NCI-H524 (cell line): ENCODE measurements at regions not wholly inside any gene's neighbourhood (a gene's known extent, or its start where the extent isn't known, plus 50 kb on each side); places are given as distances from the start of the nearest gene placed in this dataset.
"Not testable (repeated sequence)": the region's sequence is repeated elsewhere in the genome, so short reads cannot be mapped to it uniquely, and the experiment has no call there.

Source experiments
- DNase-seq, 2 experiments: peaks; one replicate each; lab custom pipeline; 2025; lab: John Stamatoyannopoulos, UW

DNA sequence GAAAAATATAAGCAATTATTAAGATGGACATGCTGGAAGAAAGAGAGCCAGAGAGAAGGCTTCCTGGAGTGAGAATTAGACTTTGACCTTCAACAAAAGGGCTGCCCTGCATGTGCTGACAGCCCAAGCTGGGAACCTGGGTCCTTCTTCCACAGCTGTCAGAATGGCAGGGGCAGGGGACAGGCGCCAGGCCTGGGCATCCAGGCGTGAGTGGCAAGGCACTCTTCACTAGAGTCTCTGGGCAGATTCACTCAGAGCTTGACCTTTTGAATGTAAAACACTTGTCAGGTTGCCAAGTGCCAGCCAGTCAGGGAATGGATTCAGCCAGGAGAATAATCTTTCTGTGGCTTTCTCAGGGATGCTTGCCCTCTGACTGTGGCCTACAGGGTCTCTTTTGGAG, 119.1 kb upstream of the CLINT1 start:
- DNase-seq = no peak

DNA sequence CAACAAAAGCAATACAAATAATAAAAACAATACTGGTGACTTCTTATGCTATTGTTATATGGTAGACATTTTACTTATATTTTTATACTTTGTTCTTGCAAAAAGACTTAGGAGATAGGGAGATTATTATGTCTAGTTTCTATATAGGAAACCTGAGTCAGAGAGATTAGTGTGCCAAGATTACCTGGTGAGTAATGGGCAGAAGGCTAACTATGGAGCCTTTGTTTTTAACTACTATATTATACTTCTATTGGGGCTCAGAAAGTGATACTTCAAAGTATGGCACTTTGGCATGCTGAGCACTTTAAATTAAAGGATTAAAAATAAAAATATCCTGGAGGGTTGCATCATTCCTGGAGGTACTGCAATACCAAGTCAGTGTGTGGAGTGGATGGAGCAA, 117.5 kb upstream of the CLINT1 start:
- DNase-seq = no peak

DNA sequence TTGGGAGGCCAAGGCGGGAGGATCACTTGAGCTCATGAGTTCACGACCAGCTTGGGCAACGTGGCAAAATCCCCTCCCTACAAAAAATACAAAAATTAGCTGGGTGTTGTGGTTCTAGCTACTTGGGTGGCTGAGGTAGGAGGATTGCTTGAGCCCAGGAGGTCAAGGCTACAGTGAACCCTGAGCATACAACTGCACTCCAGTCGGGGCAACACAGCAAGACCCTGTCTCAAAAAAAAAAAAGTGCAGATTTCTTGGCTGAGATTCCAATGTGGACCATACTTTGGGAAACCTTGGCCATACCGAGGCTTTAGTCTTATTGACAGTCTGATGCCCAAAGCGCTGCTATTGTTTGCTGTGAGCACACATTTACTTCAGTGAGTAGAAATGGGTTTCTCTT, 113.6 kb upstream of the CLINT1 start:
- DNase-seq = no peak

DNA sequence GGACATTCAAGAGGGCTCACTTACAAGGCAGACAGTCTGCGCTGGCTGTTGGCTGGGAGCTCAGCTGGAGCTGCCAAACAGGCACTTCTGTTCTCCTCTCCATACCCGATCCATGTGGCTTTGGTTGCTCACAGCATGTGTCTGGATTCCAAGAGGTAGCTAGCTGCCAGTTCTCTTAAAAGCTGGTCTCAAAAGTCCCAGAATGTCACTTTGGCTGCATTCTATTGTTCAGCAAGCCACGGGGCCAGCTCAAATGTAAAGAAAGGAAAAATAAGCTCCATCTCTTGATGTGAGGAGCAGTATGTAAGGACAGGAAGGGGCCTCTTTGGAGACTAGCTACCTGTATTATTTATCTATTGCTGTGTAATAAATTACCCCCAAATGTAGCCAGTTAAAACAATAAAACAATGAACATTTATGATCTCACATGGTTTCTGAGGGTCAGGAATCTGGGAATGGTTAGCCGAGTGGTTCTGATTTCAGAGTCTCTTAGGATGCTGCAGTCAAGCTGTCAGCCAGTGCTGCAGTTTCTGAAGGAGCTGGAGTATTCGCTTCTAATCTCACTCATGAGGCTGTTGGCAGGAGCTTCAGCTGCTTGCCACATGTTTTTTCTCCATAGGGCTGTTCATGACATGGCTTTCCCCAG, 112.7 kb upstream of the CLINT1 start:
- peak; percentile 46 to 82 for DNase-seq

DNA sequence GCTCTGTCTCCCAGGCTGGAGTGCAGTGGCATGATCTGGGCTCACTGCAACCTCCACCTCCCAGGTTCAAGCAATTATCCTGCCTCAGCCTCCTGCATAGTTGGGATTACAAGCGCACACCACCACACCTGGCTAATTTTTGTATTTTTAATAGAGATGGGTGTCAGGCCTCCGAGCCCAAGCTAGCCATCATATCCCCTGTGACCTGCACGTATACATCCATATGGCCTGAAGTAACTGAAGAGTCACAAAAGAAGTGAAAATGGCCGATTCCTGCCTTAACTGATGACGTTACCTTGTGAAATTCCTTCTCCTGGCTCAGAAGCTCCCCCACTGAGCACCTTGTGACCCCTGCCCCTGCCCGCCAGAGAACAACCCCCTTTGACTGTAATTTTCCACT, 109.6 kb upstream of the CLINT1 start:
- not testable (repeated sequence) for DNase-seq

DNA sequence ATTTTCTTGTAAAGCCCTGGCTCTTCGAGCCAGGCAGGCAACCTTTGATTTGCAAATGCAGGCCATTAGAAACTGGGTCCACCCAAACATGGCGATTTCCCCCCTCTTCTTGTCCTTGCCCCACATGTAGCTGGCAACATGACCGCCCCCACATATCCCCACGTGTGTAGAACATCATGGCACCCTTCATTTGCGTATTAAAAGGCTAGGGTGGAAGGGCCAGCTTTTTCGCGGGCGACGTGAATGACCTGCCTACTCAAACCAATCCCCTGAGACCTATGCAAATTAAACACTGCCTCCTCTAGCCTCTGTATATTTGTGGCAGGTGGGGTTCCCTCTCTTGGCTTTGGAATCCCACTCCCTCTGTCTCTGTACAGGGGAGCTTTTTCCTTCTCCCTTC, 107.0 kb upstream of the CLINT1 start:
- no peak for DNase-seq

DNA sequence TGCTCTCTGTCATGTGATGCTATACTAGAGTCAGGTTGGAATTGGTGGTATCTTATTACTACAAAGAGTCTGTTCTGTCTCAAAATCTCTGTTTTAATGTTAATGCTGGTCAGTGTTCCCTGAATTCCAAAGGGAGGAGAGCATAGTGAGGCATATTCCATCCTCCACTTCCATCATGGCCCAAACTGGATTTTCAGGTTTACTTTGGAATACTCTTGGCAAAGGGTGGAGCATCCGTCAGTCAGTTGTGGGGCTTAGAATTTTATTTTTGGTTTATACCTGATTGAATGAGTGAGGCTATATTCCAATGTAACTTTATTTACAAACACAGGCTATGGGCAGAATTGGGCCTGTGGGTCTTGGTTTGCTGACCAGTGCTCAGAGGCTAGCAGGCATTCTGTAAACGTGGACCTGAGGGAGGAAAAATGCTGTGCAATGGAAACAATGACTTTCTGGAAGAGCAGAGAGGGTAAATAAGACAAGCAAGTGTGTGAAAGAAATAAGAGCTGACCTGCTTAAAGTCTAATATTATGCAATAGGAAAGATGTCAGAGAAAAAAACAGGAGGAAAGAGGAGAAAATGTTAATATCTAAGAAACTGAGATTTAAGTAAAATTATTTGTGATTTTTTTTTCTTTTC, 106.2 kb upstream of the CLINT1 start:
- DNase-seq = no peak

DNA sequence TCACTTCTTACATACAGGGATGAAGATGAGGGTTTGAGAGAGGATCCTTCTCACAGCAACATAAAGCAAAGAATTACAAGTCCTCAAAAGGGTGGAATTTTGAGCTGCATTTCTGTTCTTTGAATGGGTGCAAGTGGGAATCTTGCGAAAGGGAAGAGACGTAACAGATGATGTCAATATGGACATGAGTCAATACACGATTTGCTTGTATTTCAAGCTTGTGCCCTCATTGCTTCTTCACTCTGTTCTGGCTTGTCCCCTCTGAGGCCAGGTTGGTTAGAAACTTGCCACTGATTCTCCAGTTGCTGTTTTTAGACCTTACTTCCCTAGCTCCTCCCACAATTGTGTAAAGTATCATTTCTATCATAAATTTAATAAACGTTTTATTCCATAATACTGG, 104.8 kb upstream of the CLINT1 start:
- no peak for DNase-seq

DNA sequence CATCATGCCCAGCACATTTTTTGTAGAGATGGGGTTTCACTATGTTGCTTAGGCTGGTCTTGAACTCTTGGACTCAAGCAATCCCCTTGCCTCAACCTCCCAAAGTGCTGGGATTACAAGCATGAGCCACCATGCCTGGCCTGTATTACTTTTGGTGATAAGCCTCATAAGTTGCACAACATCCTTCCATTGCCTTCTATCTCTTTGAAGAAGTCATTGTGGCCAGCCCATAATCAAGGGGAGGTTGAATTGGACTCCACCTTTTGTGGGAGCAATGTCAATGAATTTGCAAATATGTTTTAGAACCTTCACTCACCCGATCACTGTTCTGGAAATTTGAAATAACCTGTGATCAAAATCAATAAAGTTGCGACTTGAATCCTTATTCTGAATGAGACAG, 104.3 kb upstream of the CLINT1 start:
- DNase-seq = no peak

DNA sequence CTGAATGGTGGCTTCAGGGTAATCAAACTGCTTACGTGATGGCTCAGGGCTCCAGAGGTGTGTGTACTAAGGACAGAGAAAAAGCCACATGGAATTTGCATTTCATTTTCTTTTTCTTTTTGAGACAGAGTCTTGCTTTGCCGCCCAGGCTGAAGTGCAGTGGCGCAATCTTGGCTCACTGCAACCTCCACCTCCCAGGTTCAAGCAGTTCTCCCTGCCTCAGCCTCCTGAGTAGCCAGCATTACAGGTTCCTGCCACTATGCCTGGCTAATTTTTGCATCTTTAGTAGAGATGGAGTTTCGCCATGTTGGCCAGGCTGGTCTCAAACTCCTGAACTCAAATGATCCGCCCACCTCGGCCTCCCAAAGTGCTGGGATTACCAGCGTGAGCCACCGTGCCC, 103.7 kb upstream of the CLINT1 start:
- not testable (repeated sequence) for DNase-seq

DNA sequence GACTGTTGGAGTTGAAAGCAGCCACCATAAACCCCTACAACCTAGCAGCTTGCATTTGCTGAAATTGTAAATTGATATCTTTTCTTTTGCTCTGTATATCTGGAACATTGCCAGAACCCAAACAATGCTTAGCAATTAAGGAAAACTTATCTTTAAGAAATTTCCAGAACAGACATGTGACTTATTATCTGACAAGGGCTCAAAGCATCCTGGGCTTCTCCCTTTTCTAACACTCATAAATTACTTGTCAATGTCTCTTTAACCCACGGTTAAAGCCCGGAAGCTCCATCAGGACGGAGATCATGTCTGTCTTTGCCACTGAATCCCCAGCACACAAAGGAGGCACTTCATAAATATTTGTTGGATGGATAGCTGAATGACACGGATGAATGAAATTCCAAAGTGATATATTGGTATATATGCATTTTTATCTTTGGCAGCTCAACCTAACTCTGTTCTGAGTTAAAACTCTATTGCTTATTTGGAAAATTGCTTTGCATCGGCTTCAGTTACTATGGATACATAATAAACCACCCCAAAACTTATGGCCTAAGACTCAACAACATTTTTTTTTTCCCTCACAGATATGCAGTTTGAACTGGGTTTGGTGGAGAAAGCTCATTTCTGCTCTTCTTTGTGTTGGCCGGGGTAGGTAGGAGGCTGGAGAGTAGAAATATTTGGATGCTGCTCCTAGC, 103.1 kb upstream of the CLINT1 start:
- DNase-seq = peak in 1 of 2 experiments; percentile 23

DNA sequence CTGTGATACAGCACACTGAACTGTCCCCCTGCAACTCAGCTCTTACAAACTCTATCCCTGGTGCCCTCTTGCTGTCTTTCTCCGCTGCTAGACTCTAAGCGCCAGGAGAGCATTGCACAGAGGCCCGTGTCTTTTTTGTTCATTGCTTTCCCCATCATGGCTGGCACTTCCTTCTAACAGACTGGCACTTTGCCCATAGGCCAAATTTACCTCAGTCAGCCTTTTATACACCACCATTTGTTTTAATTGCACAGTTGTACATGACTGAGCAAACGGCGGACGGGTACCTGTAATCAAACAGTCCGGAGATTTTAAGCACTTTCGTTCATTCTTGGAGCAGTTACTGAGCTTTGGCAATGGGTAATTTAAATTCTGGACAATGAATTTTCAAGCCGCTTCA, 102.2 kb upstream of the CLINT1 start:
- DNase-seq = no peak

DNA sequence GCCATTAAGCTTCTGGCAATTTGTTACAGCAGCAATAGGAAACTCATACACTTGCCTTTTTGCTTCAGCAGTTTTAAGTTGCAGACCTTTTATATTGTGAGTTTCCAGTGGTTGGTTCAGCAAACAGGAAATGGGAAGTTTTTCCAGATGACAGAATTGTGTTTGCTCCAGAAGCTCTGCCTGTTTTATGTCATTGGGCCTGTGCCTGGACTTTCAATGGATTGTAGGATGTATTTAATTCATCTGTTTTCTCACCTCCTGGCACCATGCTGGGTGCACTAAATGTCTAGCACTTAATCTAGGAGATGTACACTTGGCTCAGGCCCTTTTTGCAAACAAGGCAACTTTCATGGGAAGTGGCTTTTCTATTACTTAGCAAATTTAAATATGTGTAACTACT, 100.4 kb upstream of the CLINT1 start:
- DNase-seq = no peak

DNA sequence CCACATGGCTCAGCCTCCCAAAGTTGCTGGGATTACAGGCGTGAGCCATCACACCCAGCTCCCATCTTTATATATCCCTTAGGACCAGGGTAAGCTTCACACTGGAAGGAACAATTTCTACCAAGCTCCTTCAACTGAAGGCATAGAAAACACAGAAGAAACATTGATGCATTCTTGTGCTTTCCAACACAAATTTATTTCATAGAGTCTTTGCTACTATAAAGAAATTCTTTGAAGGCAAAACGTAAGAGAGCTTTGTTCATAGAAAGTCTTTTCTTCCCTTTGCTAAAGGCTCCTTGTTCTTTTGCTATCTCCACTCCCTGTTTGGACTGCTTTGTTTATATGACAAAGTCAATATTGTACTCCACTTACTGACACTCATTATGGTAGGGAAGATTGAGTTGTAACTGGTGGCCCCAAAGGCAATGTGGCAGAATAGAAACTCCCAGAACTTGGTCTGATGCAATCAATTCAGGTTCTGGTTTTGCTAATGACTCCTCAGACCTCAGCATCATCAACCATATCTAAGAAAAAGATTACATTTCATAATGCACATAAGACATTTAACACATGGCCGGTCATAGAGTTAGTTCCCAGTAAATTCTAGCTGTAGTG, 97.4 kb upstream of the CLINT1 start:
- DNase-seq = no peak

DNA sequence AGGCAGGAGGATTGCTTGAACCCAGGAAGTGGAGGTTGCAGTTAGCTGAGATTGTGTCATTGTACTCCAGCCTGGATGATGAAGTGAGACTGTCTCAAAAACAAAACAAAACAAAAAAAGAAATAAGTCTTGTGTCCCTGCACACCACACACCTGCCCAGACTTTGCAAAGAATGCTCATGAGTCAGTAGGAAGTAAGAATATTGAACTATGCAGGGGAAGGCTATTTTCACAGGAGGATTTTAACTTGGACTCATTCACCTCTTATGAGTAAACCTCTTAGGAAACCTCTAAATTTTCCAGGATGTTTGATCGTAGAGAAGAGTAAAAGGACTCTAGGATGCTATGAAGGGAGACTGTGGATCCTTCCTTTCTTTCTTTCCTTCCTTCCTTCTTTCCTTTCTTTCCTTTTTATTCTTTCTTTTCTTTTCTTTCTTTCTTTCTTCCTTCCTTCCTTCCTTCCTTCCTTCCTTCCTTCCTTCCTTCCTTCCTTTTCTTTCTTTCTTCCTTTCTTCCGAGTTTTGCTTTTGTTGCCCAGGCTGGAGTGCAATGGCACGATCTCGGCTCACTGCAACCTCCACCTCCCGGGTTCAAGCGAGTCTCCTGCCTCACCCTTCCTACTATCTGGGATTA, 96.7 kb upstream of the CLINT1 start:
- DNase-seq = no peak

DNA sequence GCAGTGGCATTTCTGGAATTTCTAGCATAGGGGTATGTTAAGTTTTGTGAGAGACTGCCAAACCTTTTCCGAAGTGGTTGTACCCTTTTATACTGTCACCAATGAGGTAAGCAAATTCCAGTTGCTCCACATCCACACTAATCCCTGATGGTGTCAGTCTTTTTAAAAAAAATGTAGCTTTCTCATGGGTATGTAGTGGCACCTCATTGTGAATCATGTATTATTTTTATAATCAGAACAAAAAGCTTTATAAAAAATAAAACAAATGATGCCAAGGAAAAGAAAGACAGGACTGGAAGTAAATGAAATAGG, 93.4 kb upstream of the CLINT1 start:
- DNase-seq = no peak

DNA sequence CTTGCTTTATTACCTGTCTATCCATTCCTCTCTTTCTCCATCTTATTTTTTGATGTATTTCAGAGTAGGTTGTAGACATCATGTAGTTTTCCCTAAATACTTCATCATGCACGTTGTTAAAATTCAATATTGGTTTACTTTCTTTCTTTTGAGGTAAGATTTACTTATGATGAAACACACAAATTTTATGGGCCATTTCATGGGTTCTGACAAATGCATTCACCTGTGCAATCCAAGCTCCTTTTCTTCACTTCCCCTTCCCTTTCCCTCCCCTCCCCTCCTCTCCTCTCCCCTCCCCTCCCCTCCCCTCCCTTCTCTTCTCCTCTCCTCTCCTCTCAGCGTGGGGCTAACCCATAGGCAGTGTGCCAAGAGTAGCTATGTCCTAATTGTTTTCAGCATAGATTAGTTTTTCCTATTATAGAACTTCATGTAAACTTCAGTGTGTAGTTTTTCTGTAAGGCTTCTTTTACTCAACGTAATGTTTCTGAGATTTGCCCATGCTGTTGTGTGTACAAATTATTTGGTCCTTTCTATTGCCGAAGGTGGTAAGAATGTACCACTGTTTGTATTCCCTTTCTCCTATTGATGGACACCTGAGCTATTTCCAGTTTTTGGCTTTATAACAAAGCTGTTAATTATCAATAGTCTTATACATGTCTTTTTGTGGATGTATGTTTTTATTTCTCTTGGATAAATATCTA, 92.9 kb upstream of the CLINT1 start:
- no peak for DNase-seq

DNA sequence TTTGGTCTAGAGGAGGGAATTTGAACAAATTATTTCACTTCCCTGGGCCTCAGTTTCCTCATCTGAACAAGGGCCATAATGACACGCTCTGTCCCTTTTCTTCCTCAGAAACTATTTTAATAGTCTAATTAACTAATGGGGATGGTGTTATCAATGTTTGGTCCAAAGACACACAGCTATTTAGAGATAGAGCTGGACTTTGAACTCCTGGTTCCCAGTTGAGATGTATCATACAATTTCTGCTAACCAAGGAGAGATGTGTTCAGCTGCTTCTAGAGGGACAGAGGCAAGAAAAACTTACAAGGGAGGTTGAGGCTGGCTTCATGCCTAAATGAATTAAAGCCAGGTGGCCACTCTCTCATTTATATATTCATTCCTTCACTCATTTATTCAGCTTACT, 90.6 kb upstream of the CLINT1 start:
- no peak for DNase-seq

DNA sequence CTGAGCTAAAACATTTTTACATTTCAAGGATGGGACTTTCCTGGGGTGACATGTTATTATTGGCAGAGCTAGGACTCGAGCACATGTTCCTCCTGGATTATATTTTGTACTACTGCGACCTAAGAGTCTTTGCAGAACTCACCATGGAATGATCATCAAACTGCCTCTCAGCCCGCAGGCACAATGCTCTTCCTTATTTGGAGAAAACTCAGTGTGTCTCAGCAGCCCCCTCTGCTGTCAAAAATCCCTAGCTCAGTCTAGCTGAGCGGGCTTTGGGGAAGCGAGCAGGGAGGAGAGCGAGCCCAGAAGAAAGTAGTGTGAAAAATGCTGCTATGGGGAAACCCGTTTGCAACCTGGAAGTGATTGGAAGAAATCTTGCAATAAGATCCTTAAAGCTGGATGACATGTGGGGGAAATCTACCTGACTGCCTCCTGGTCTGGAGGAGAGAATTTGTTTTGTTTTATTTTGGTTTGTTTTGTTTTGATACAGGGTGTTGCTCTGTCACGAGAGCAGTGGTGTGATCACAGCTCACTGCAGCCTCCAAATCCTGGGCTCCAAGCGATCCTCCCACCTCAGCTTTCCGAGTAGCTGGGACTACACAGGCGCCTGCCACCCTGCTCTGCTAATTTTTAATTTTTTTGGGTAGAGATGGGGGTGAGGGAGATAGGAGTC, 89.9 kb upstream of the CLINT1 start:
- DNase-seq = peak; percentile 70 to 77

DNA sequence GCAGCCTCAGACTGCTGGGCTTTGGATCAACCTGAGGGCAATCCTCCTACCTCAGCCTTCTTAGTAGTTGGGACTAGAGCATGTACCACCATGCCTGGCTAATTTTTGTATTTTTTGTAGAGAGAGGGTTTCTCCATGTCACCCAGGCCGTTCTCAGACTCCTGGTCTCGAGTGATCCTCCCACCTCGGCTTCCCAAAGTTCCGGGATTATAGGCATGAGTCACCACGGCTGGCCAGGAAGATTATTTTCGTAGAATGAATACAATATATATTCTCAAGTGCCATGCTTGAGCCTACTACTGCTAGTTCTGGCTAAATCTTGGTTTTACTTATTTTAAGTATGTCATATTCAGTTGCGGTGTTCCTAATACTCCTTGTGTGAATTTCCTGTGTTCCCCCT, 88.2 kb upstream of the CLINT1 start:
- no peak for DNase-seq

DNA sequence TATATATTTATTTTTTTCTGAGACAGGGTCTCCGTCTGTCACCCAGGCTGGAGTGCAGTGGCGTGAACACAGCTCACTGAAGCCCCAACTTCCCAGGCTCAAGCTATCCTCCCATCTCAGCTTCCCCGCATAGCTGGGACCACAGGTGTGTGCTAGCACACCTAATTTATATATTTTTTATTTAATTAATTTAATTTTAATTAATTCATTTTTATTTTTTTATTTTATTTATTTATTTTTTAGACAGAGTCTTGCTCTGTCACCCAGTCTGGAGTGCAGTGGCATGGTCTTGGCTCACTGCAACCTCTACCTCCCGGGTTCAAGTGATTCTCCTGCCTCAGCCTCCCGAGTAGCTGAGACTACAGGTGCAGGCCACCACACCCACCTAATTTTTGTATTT, 86.9 kb upstream of the CLINT1 start:
- not testable (repeated sequence) for DNase-seq

DNA sequence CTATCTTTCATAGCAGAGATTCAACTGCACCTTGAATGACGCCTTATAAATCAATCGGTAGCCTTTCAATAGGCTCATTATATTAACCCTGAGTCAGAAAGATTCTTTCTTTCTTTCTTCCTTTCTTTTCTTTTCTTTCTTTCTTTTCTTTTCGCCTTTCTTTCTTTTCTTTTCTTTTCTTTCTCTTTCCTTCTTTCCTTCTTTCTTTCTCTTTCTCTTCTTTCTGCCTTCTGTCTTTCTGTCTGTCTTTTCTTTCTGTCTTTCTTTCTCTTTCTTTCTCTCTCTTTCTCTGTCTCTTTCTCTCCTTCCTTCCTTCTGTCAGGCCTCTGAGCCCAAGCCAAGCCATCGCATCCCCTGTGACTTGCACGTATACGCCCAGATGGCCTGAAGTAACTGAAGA, 86.0 kb upstream of the CLINT1 start:
- no peak for DNase-seq
